ENCODE measurements at regions not wholly inside any gene's neighbourhood (a gene's known extent, or its start where the extent isn't known, plus 50 kb on each side); places are given as distances from the start of the nearest gene placed in this dataset.

- TF ChIP-seq CTCF (IDR thresholded peaks at IDR 0.05) (no peak), POLR2AphosphoS5 (IDR thresholded peaks at IDR 0.05) (no peak), EP300 (IDR thresholded peaks at IDR 0.05) (no peak)
Observed at GRCh38 chr16:66207139-66207882, 159.2 kb upstream of the CDH5 start.

Measured in suprapubic skin (tissue), 4 donors.